Omental fat pad (tissue), 3 donors: ENCODE measurements at regions not wholly inside any gene's neighbourhood (a gene's known extent, or its start where the extent isn't known, plus 50 kb on each side); places are given as distances from the start of the nearest gene placed in this dataset.

ENCODE experiments used
- ATAC-seq: fragments of 150-250 bp; one replicate; pipeline ENCODE4 v1.9.1; 2016; ENCODE audit warnings: mild to moderate bottlenecking, moderate library complexity; ENCODE audit not compliant: low FRiP score
- DNase-seq: peaks from one replicate; pipeline ENCODE4 v3.0.0-alpha.2; 2019; ENCODE audit warnings: low spot score
- CTCF ChIP-seq, 3 donors: fragments of 450-650 bp; IDR thresholded peaks; one replicate each; pipeline ENCODE4 v1.5.1; 2016 to 2017; ENCODE audit warnings: antibody characterized with exemption in 3 of 3, mild to moderate bottlenecking in 3 of 3, moderate library complexity in 2 of 3

GRCh38 chr7:145696071-145696470 is 420.5 kb upstream of the CNTNAP2 start:
- DNase-seq (no peak), ATAC-seq (no peak)
- no peak for TF ChIP-seq CTCF (IDR thresholded peaks at IDR 0.05)

DNA sequence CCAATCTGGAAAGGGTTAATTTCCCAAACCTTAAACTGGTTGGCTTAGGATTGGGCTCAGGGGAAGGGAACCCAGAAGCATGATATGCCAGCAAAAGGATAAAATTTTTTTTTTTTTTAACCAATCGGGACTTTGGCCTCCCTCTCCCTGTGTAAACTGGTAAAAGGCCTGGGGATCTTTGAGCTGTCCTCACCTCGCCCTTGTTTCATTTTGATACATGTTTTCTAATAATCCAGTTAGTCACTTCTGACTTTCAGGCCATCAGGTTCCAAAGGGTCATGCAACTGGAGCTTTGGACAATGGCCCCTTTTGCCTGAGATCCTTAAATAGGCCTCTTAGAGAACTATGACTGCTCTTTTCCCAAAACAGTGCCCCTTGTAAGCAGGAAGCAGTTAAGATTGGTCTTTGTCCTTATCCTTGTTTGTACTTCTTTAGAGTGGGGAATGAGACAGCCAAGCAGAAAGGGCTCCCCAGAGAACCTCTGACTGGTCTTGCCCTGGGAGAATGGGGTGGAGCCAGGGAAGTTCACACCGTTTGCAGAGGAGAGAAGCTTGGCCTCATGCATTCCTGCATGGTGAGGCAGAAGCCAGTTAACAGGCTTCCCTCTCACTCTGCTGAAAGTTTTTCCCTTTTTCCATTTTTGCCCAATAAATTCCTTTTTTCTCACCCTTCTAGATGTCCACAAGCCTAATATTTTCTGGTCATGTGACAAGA is 424.2 kb upstream of the CNTNAP2 start:
- ATAC-seq, result no peak
- TF ChIP-seq CTCF (IDR thresholded peaks at IDR 0.05), result no peak
- no peak for DNase-seq

DNA sequence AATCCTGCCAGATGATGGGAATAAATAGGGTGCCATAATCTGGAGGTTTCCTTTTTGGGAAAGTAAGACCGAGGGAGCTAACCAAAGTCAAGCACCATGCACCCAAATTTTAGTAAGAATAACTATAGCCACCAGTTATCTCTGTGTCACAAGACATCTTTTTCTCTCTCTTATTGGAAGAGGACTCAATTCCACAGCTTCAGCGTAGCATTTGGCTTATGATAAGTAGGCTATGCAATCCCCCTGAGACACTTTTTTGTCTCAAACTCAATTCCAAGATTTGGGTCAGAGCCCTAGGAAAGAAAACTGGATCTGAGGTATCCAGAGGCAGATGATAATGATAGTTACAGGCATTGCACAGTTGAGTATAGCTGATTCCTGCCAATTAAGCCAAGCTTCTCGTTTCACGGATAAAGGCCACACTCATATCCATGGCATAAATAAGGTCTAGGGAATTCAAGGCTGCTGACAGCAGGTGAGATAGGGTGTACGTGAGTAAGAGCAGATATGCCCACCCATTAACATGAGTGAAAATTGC is 425.2 kb upstream of the CNTNAP2 start:
- no peak for DNase-seq
- no peak for ATAC-seq
- TF ChIP-seq CTCF (IDR thresholded peaks at IDR 0.05), result no peak

DNA sequence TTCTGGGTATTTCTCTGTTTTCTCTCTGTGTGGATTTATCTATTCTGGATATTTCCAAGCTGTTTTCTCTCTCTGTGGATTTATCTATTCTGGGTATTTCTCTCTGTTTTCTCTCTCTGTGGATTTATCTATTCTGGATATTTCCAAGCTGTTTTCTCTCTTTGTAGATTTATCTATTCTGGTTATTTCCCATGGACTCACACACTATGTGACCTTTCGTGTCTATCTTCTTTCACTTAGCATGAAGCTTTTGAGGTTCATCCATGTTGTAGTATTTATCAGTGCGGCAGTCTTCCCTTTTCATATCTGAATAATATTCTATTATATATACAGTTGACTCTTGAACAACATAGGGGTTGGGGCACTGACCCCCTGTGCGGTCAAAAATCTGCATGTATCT is 435.0 kb upstream of the CNTNAP2 start:
- ATAC-seq (no peak), DNase-seq (no peak)
- TF ChIP-seq CTCF (IDR thresholded peaks at IDR 0.05), result no peak

DNA sequence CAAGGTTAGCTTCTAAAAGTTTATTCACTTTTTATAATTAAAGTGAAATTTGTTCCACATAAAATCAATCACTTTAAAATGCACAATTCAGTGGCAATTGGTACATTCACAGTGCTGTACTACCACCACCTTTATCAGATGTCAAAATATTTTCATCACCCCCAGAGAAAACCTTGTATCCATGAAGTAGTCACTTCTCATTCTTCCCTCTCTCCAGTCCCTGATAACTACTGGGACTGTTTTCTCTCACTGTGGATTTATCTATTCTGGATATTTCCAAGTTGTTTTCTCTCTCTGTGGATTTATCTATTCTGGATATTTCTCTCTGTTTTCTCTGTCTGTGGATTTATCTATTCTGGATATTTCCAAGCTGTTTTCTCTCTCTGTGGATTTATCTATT is 435.4 kb upstream of the CNTNAP2 start:
- no peak for TF ChIP-seq CTCF (IDR thresholded peaks at IDR 0.05)
- no peak for ATAC-seq
- DNase-seq, result no peak

DNA sequence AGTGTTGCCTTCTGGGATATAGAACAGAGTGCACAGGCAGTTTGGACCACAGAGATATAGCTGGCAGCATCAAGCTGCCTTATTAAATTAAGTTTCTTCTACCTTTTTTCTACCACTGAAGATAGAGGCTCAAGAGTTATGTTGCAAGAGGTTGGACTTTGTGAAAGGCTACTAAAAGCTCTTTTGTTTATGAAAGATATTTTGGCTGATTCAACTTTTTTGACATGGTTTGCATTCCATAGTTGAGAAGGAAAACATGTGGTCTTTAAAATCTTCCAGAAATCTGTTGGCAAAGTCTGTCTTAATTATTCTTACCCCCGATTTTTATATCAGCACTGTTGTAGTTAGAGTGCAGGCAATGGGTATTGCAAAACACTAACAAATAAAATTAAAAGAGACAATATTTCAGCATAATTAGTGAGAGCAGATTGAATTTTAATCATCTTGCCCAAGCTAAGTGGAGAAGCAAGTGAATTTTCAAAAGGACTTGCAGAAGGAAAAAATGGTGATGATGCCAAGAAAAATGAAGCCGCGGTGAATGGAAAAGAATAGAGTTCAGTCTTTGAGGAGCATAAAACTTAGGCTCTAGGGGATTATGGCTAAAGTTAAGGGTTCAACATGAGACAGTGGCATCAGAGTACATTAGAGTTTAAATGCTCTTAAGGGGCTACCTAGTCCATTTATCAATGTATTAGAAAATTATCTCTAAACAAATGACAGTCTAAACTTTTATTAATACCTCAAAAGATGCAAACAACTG is 450.9 kb upstream of the CNTNAP2 start:
- TF ChIP-seq CTCF (IDR thresholded peaks at IDR 0.05), result no peak
- no peak for DNase-seq
- peak; percentile 23 for ATAC-seq
